Smooth muscle cell (in vitro differentiated cells): ENCODE measurements at regions not wholly inside any gene's neighbourhood (a gene's known extent, or its start where the extent isn't known, plus 50 kb on each side); places are given as distances from the start of the nearest gene placed in this dataset.

ENCODE experiments used
- DNase-seq: peaks from one replicate; lab custom pipeline; 2025; ENCODE audit not compliant: unreplicated experiment; lab: John Stamatoyannopoulos, UW
- H2AFZ ChIP-seq: fragments of 200-600 bp; sonication (generic); 2 replicates; pipeline ENCODE4 v1.6.0; 2016; ENCODE audit warnings: antibody characterized with exemption, low read depth, mild to moderate bottlenecking
- H3F3A ChIP-seq: fragments of 200-600 bp; sonication (generic); 2 replicates; pipeline ENCODE4 v1.6.0; 2017; ENCODE audit warnings: antibody characterized with exemption, low read depth
- H3K27ac ChIP-seq: fragments of 200-600 bp; sonication (generic); 2 replicates; pipeline ENCODE4 v1.5.1; 2016; ENCODE audit warnings: low read depth, mild to moderate bottlenecking
- H3K27me3 ChIP-seq: fragments of 200-600 bp; sonication (generic); 2 replicates; pipeline ENCODE4 v1.6.1; 2016; ENCODE audit warnings: low read depth, mild to moderate bottlenecking
- H3K36me3 ChIP-seq: fragments of 200-600 bp; sonication (generic); 2 replicates; pipeline ENCODE4 v1.5.1; 2016; ENCODE audit warnings: low read depth
- H3K4me1 ChIP-seq: fragments of 200-600 bp; sonication (generic); 2 replicates; pipeline ENCODE4 v1.5.1; 2016; ENCODE audit warnings: low read depth
- H3K4me2 ChIP-seq: fragments of 200-600 bp; sonication (generic); 2 replicates; pipeline ENCODE4 v1.6.0; 2016; ENCODE audit warnings: mild to moderate bottlenecking
- H3K4me3 ChIP-seq: fragments of 200-600 bp; sonication (generic); 2 replicates; pipeline ENCODE4 v1.5.1; 2016; ENCODE audit warnings: mild to moderate bottlenecking
- H3K79me2 ChIP-seq: fragments of 200-600 bp; sonication (generic); 2 replicates; pipeline ENCODE4 v1.6.0; 2016; ENCODE audit warnings: low read depth, mild to moderate bottlenecking
- H3K9ac ChIP-seq: fragments of 200-600 bp; sonication (generic); 2 replicates; pipeline ENCODE4 v1.6.0; 2016; ENCODE audit warnings: low read depth
- H3K9me3 ChIP-seq: fragments of 200-600 bp; sonication (generic); replicated peaks from 2 replicates; pipeline ENCODE4 v1.5.1; 2016; ENCODE audit warnings: low read depth
- H4K20me1 ChIP-seq: fragments of 200-600 bp; sonication (generic); 2 replicates; pipeline ENCODE4 v1.6.0; 2016; ENCODE audit warnings: low read depth
- WGBS: methylation state at CpG from one replicate; pipeline ENCODE4 v1.1.7; 2016; ENCODE audit warnings: low lambda C conversion rate; 5-methylcytosine and 5-hydroxymethylcytosine counted together
- TF ChIP-seq, protein P1 (sequence below): fragments of 200-600 bp; sonication (generic); IDR thresholded peaks from 2 replicates; pipeline ENCODE4 v1.5.1; 2017; ENCODE audit warnings: borderline replicate concordance, mild to moderate bottlenecking, antibody characterized with exemption; ENCODE audit not compliant: insufficient read depth, poor library complexity, severe bottlenecking

DNA sequence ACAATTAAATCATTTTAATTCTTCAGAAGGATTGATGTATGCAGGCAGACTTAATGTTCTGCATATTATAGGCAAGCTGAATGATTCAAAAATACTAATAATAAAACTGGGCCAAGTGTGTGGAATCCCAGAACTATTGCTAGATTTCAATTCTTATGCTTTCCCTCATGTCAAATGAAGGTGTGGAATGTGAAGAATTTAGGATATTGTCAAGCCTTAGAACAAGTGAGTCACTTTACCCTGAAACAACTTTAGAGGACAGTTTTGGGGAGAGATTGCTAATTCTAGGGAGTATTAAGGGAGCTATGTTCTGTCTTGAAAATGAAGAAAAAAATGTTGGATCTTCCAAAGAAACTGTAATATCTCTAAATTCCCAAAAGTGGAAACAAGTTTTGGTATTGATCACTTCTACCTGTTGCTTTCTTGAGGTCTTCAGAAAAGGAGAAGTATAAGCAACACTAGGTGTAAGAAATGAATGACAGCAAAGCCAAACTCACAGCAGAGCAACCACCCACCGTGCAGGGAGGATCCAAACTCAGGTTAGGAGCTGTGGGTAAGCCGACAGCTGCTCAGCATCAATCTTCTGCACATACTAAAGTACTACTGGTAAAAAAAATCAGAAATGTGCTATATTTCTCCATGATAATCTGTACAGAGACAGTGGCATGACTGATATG is 818.1 kb downstream of the SLC4A3 start:
- Histone ChIP-seq H3F3A (no peaks in the 10 kb centered on the region), H3K4me3 (no peak overlapping the region), H3K79me2 (no peaks in the 10 kb centered on the region), H3K9ac (no peak overlapping the region), H3K36me3 (no peaks in the 10 kb centered on the region), H2AFZ (no peak overlapping the region), H4K20me1 (no peaks in the 10 kb centered on the region), H3K27me3 (no peaks in the 10 kb centered on the region), H3K4me2 (no peak overlapping the region), H3K9me3 (no peaks in the 10 kb centered on the region), H3K27ac (no peak overlapping the region), H3K4me1 (no peaks in the 10 kb centered on the region)
- 82% methylated on average over 2 of the region's 2 CpGs for WGBS
- TF ChIP-seq, protein P1, sequence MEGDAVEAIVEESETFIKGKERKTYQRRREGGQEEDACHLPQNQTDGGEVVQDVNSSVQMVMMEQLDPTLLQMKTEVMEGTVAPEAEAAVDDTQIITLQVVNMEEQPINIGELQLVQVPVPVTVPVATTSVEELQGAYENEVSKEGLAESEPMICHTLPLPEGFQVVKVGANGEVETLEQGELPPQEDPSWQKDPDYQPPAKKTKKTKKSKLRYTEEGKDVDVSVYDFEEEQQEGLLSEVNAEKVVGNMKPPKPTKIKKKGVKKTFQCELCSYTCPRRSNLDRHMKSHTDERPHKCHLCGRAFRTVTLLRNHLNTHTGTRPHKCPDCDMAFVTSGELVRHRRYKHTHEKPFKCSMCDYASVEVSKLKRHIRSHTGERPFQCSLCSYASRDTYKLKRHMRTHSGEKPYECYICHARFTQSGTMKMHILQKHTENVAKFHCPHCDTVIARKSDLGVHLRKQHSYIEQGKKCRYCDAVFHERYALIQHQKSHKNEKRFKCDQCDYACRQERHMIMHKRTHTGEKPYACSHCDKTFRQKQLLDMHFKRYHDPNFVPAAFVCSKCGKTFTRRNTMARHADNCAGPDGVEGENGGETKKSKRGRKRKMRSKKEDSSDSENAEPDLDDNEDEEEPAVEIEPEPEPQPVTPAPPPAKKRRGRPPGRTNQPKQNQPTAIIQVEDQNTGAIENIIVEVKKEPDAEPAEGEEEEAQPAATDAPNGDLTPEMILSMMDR = no peak
- DNase-seq = no peak

DNA sequence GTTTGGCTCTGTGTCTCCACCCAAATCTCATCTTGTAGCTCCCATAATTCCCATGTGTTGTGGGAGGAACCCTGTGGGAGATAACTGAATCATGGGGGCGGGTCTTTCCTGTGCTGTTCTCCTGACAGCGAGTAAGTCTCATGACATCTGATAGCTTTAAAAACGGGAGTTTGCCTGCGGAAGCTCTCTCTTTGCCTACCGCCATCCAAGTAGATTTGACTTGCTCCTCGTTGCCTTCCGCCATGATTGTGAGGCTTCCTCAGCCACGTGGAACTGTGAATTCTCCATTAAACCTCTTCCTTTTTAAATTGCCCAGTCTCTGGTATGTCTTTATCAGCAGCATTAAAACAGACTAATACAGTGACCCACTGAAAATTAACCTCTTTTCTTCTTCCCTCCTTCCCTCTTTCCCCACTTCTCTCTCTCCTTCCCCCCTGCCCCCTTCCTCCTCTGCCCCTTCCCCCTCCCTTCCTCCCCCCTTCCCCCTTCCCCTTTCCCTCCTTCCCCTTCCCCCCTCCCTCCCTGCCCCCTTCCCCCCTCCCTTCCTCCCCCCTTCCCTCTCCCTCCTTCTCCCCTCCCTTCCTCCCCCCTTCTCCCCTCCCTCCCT is 818.8 kb downstream of the SLC4A3 start:
- H3K4me2 ChIP-seq = no peak overlapping the region
- no peaks in the 10 kb centered on the region for H3K4me1 ChIP-seq
- no peak overlapping the region for H3K9ac ChIP-seq
- no peak overlapping the region for H3K27ac ChIP-seq
- no peaks in the 10 kb centered on the region for H3K9me3 ChIP-seq
- H3K4me3 ChIP-seq = no peak overlapping the region
- WGBS = 93% methylated on average over 8 of the region's 8 CpGs
- TF ChIP-seq, protein P1 = no peak
- no peaks in the 10 kb centered on the region for H4K20me1 ChIP-seq
- H3F3A ChIP-seq = no peaks in the 10 kb centered on the region
- H3K27me3 ChIP-seq = no peaks in the 10 kb centered on the region
- H3K79me2 ChIP-seq = no peaks in the 10 kb centered on the region
- no peak for DNase-seq
- H2AFZ ChIP-seq = no peak overlapping the region
- no peaks in the 10 kb centered on the region for H3K36me3 ChIP-seq

DNA sequence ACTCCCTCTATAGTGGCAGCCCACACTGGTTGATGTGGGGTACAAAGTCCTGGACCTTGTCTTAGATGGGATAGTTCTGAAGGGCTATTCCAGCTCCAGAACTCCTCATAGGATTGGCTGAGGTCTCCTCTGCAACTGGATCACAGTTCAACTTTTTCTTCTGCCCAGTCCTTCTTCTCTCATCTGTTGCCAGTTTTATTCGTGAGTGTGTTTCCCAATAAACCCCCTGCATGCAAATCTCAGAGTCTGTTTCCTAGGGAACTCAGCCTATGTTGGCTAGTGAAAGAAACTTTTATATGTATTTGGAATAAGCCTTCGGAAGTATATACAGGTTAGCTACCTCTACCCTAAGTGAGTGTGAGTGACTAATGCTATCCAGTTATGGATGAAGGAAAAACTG is 823.4 kb downstream of the SLC4A3 start:
- Histone ChIP-seq H3K4me3 (no peak overlapping the region), H4K20me1 (no peaks in the 10 kb centered on the region), H3K9me3 (no peaks in the 10 kb centered on the region), H3K27me3 (no peaks in the 10 kb centered on the region), H3K36me3 (no peaks in the 10 kb centered on the region), H3K9ac (no peak overlapping the region), H3K79me2 (no peaks in the 10 kb centered on the region), H3K27ac (no peak overlapping the region), H3K4me2 (no peak overlapping the region), H3F3A (no peaks in the 10 kb centered on the region), H2AFZ (no peak overlapping the region), H3K4me1 (no peaks in the 10 kb centered on the region)
- TF ChIP-seq, protein P1 = no peak
- 87% methylated on average over 2 of the region's 2 CpGs for WGBS
- no peak for DNase-seq

DNA sequence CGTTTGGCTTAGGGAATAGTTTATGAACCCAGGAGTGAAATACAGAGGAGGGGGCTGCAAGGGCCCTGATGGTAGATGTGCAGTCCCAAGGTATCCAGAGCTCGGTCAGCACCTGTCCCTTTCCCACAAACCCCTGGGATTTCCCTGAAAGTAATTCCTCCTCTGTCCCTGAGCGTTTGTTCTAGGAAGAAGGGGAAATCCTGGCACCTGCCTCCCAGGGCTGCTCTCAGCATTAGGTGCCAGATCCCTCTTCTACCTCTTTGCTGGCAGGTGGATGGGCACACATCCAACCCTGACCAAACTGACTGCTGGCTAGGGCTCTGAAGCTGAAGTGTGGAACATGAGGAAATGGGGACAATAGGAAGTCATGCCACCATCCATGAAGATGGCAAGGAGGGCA is 824.0 kb downstream of the SLC4A3 start:
- Histone ChIP-seq H3K36me3 (no peaks in the 10 kb centered on the region), H3K79me2 (no peaks in the 10 kb centered on the region), H3K9me3 (no peaks in the 10 kb centered on the region), H3K4me3 (no peak overlapping the region), H3K9ac (no peak overlapping the region), H3K4me1 (no peaks in the 10 kb centered on the region), H4K20me1 (no peaks in the 10 kb centered on the region), H3K4me2 (no peak overlapping the region), H2AFZ (no peak overlapping the region), H3K27me3 (no peaks in the 10 kb centered on the region), H3F3A (no peaks in the 10 kb centered on the region), H3K27ac (no peak overlapping the region)
- no peak for DNase-seq
- WGBS = 94% methylated on average over 3 of the region's 3 CpGs
- TF ChIP-seq, protein P1 = no peak
